ENCODE measurements at regions not wholly inside any gene's neighbourhood (a gene's known extent, or its start where the extent isn't known, plus 50 kb on each side); places are given as distances from the start of the nearest gene placed in this dataset.

DNA sequence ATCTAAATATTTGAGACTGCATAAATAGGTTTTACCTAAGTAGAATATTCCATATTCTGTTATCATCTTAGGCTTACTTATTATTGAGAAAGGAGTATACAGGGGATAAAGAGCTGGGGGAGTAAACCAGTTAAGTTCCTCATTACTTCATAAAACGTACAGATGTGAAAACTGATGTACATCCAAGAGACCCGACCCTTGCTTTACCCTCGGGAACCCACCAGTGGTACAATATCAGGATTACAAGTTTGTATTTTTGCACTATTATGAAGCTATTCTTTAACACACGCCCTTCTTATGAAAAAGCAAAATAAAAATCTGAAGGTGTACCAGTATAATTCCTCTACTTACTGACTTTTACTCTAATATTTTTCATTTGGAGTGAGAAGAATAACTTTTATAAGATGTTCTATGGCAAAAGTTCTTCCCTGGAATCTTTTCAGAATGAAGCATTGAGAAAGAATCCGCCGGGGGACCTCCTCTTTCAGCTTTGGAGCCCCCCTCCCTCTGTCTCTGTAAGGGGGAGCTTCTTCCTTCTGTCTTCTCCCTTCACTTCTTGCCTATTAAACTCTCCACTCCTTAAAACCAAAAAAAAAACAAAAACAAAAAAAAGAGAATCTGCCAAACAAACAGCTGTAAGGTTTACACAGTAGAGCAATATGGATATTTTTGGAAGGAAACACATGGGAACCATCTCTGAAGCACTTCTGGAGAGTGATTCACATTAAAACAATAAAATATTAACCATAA is 550.0 kb downstream of the TNS3 start:
- Histone ChIP-seq H3K36me3 (ENCODE audit: control insufficient read depth in 2 of 2, insufficient read depth in 2 of 2, low read length in 1 of 2) (no peaks in the 10 kb centered on the region), H3K27me3 (replicated peaks in 1 of 2; ENCODE audit: control insufficient read depth in 2 of 2, insufficient read depth in 2 of 2, low read length in 1 of 2) (no peaks in the 10 kb centered on the region; a peak in 1 of 4 replicates), H3K9me3 (replicated peaks; ENCODE audit: control insufficient read depth, insufficient read depth, low read length) (no peaks in the 10 kb centered on the region), H4K20me1 (ENCODE audit: control insufficient read depth, insufficient read depth) (no peaks in the 10 kb centered on the region), H3K4me3 (no peak overlapping the region), H2AFZ (ENCODE audit: control insufficient read depth, low read depth, low read length) (no peak overlapping the region), H3K79me2 (ENCODE audit: control insufficient read depth, insufficient read depth, low read length) (no peaks in the 10 kb centered on the region), H3K9ac (ENCODE audit: control insufficient read depth, insufficient read depth, low read length) (no peak overlapping the region), H3K4me2 (ENCODE audit: control insufficient read depth, insufficient read depth) (no peak overlapping the region), H3K4me1 (ENCODE audit: control insufficient read depth, insufficient read depth, low read length) (no peaks in the 10 kb centered on the region), H3K27ac (ENCODE audit: control insufficient read depth, insufficient read depth) (no peak overlapping the region)
- ChIA-PET SMC1A (ENCODE audit: uncharacterized antibody, unreplicated experiment) (interaction anchor here (1.0 kb wide), 1 partner anchor 37 kb away, joined by 3 read pairs; no protein-coding TSS in a partner anchor), RAD21 (ENCODE audit: unreplicated experiment) (interaction anchor here (0.9 kb wide), 1 partner anchor 76 kb away, joined by 3 read pairs; no protein-coding TSS in a partner anchor), POLR2A (no interaction called here), CTCF (interaction anchor here (0.7 to 1.2 kb wide), 2 partner anchors 16 to 42 kb away, joined by 3 read pairs; no protein-coding TSS in a partner anchor)
- ATAC-seq (no peak), DNase-seq (ENCODE audit: low read depth, low spot score) (no peak), FAIRE-seq (no peak)
- in situ Hi-C loops (cut with MboI) (no loop called here), intact Hi-C loops (cut with micrococcal nuclease; ENCODE audit: unreplicated experiment) (no loop called here)
- BruUV-seq (replicated peaks) = no TSS peak
- TF ChIP-seq RELA (IDR thresholded peaks at IDR 0.05; ENCODE audit: borderline replicate concordance, partially characterized antibody) (no peak), POLR2AphosphoS5 (IDR thresholded peaks at IDR 0.05; ENCODE audit: low read length) (no peak), GABPA (IDR thresholded peaks at IDR 0.05; ENCODE audit: low read depth) (no peak), SRF (IDR thresholded peaks at IDR 0.05; ENCODE audit: low read depth in 2 of 2, low read length in 2 of 2) (no peak), WRNIP1 (IDR thresholded peaks at IDR 0.05; ENCODE audit: borderline replicate concordance, low read depth, low read length) (no peak), TAF1 (IDR thresholded peaks at IDR 0.05; ENCODE audit: borderline replicate concordance, low read depth, low read length) (no peak), CEBPB (IDR thresholded peaks at IDR 0.05; ENCODE audit: borderline replicate concordance in 1 of 2, low read depth in 2 of 2, low read length in 2 of 2) (no peak), PAX5 (IDR thresholded peaks at IDR 0.05; ENCODE audit: borderline replicate concordance, low read depth, low read length) (no peak), ATF3 (IDR thresholded peaks at IDR 0.05; ENCODE audit: borderline replicate concordance, extremely low read depth, low read depth, low read length) (no peak), EZH2 (IDR thresholded peaks at IDR 0.05; ENCODE audit: borderline replicate concordance, control insufficient read depth, low read depth, low read length) (no peak), CBX5 (IDR thresholded peaks at IDR 0.05; ENCODE audit: low read depth) (no peak)
- TF ChIP-seq, protein P1, sequence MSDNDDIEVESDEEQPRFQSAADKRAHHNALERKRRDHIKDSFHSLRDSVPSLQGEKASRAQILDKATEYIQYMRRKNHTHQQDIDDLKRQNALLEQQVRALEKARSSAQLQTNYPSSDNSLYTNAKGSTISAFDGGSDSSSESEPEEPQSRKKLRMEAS (IDR thresholded peaks at IDR 0.05; ENCODE audit: low read depth, low read length) = no peak
- TF ChIP-seq, protein P2, sequence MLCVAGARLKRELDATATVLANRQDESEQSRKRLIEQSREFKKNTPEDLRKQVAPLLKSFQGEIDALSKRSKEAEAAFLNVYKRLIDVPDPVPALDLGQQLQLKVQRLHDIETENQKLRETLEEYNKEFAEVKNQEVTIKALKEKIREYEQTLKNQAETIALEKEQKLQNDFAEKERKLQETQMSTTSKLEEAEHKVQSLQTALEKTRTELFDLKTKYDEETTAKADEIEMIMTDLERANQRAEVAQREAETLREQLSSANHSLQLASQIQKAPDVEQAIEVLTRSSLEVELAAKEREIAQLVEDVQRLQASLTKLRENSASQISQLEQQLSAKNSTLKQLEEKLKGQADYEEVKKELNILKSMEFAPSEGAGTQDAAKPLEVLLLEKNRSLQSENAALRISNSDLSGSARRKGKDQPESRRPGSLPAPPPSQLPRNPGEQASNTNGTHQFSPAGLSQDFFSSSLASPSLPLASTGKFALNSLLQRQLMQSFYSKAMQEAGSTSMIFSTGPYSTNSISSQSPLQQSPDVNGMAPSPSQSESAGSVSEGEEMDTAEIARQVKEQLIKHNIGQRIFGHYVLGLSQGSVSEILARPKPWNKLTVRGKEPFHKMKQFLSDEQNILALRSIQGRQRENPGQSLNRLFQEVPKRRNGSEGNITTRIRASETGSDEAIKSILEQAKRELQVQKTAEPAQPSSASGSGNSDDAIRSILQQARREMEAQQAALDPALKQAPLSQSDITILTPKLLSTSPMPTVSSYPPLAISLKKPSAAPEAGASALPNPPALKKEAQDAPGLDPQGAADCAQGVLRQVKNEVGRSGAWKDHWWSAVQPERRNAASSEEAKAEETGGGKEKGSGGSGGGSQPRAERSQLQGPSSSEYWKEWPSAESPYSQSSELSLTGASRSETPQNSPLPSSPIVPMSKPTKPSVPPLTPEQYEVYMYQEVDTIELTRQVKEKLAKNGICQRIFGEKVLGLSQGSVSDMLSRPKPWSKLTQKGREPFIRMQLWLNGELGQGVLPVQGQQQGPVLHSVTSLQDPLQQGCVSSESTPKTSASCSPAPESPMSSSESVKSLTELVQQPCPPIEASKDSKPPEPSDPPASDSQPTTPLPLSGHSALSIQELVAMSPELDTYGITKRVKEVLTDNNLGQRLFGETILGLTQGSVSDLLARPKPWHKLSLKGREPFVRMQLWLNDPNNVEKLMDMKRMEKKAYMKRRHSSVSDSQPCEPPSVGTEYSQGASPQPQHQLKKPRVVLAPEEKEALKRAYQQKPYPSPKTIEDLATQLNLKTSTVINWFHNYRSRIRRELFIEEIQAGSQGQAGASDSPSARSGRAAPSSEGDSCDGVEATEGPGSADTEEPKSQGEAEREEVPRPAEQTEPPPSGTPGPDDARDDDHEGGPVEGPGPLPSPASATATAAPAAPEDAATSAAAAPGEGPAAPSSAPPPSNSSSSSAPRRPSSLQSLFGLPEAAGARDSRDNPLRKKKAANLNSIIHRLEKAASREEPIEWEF (IDR thresholded peaks at IDR 0.05; ENCODE audit: insufficient replicate concordance, low read depth, low read length) = no peak
- whole genome bisulfite sequencing (ENCODE audit: insufficient coverage, insufficient replicate concordance, low lambda C conversion rate, missing lambda C conversion rate) = 18% methylated on average over 6 of the region's 6 CpGs
